Activated T-helper 1 cell treated with anti-CD3 and anti-CD28 coated beads, Interleukin-12 subunit alpha, Interleukin-12 subunit beta, Interleukin-2, Interleukin-4 antibody, amounts not matched to agents 30 ng/mL and 10 ng/mL and 1 ng/mL, durations not matched to agents 14 hours and 24 hours and 36 hours (primary cell): ENCODE measurements at regions not wholly inside any gene's neighbourhood (a gene's known extent, or its start where the extent isn't known, plus 50 kb on each side); places are given as distances from the start of the nearest gene placed in this dataset.

ENCODE experiments used
- DNase-seq: peaks from one replicate; pipeline ENCODE4 v3.0.0; 2021; ENCODE audit warnings: low spot score
- H3K27ac Mint-ChIP-seq: one replicate; pipeline ENCODE4 v1.8.0; 2021; ENCODE audit warnings: mild to moderate bottlenecking, mixed read lengths
- H3K27me3 Mint-ChIP-seq: one replicate; pipeline ENCODE4 v1.8.0; 2022; ENCODE audit warnings: mild to moderate bottlenecking, moderate library complexity, mixed read lengths; ENCODE audit not compliant: insufficient read depth
- H3K36me3 Mint-ChIP-seq: one replicate; pipeline ENCODE4 v1.8.0; 2021; ENCODE audit warnings: low read depth, mixed read lengths
- H3K4me1 Mint-ChIP-seq: one replicate; pipeline ENCODE4 v1.8.0; 2021; ENCODE audit warnings: low read depth, mixed read lengths
- H3K4me3 Mint-ChIP-seq: one replicate; pipeline ENCODE4 v1.8.0; 2021; ENCODE audit warnings: mild to moderate bottlenecking, moderate library complexity, mixed read lengths
- H3K9me3 Mint-ChIP-seq: one replicate; pipeline ENCODE4 v1.8.0; 2021; ENCODE audit warnings: mixed read lengths
- intact Hi-C: fragments of 100-400 bp; cut with micrococcal nuclease; formaldehyde crosslinking; loops from one replicate; pipeline ENCODE4 v1.15.1; 2024

DNA sequence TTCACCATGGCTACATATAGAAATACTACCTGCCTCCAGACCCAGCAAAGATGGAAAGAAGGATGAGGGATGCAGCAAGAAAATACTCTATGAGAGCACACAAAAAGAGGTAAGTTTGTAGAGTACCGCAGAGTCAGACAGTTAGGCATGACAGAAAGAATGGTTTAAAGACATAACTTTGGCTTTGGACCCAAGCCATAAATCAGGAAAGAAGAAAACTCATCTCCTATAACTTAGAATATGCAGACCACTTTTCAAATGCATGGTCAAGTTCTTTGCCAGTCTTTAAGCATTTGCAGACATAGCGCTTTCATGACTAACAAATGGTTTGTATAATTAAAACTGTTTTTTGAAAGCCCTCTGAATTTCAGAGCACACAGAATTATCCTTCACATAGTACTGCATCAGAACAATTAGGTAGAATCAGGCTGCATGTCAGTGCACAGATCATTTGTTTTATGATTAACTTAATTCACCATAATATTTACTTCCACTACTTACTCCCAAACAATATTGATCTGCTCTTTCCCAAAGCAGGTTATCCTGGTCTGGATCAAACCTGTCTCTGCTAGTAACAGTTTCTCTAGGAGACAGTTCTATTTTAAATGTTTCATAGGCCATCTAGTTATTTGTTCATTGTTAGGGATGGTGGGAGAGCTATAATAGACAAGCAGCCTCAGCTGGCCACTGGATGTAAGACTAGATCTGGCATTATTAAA lies 280.7 kb upstream of the NR5A2 start:
- Mint-ChIP-seq H3K27ac (no peak overlapping the region), H3K4me3 (no peak overlapping the region), H3K36me3 (no peaks in the 10 kb centered on the region), H3K4me1 (no peaks in the 10 kb centered on the region), H3K27me3 (peaks cover 2% of the 10 kb centered on the region), H3K9me3 (no peaks in the 10 kb centered on the region)
- intact Hi-C loops = no loop called here
- no peak for DNase-seq

DNA sequence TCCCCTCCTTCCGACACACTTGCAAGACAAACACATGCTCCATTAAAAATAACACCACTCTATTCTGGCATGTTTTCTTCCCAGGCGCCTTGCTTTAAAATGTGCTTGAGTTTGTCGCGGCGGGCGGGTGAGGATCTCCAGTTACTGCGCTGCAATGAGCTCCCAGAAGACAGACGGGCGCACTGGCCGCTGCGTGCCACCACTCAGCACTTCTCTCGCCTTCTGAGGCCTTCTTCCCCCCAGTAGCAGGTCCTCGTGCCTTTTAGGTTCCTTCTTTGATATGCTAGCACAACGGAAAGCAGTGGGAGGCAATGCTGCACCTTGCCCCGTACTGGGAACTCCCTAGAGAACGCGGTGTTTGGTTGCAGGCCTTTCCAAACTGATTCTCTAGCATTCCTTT lies 279.5 kb upstream of the NR5A2 start:
- H3K4me1 Mint-ChIP-seq = no peaks in the 10 kb centered on the region
- no peaks in the 10 kb centered on the region for H3K9me3 Mint-ChIP-seq
- H3K4me3 Mint-ChIP-seq = no peak overlapping the region
- intact Hi-C loops = no loop called here
- DNase-seq = no peak
- H3K36me3 Mint-ChIP-seq = no peaks in the 10 kb centered on the region
- H3K27ac Mint-ChIP-seq = no peak overlapping the region
- peaks cover 6% of the 10 kb centered on the region for H3K27me3 Mint-ChIP-seq

DNA sequence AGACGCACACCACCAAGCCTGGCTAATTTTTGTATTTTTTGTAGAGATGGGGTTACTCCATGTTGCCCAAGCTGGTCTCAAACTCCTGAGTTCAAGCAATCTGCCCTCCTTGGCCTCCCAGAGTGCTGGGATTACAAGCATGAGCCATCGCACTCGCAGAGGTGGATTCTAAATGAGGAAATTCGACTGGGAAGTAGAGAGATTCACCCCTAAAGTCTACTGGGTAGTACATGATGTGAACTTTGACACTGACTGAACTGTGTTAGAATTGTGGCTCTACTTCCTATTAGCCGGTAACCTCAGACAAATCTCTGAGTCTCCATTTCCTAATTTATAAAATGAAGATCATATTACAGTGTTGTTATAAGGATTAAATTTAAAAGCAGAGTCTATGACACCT lies 276.0 kb upstream of the NR5A2 start:
- intact Hi-C loops = no loop called here
- DNase-seq = no peak
- no peaks in the 10 kb centered on the region for H3K36me3 Mint-ChIP-seq
- no peaks in the 10 kb centered on the region for H3K9me3 Mint-ChIP-seq
- H3K4me1 Mint-ChIP-seq = no peaks in the 10 kb centered on the region
- no peak overlapping the region for H3K4me3 Mint-ChIP-seq
- H3K27me3 Mint-ChIP-seq = peaks cover 10% of the 10 kb centered on the region
- H3K27ac Mint-ChIP-seq = no peak overlapping the region

DNA sequence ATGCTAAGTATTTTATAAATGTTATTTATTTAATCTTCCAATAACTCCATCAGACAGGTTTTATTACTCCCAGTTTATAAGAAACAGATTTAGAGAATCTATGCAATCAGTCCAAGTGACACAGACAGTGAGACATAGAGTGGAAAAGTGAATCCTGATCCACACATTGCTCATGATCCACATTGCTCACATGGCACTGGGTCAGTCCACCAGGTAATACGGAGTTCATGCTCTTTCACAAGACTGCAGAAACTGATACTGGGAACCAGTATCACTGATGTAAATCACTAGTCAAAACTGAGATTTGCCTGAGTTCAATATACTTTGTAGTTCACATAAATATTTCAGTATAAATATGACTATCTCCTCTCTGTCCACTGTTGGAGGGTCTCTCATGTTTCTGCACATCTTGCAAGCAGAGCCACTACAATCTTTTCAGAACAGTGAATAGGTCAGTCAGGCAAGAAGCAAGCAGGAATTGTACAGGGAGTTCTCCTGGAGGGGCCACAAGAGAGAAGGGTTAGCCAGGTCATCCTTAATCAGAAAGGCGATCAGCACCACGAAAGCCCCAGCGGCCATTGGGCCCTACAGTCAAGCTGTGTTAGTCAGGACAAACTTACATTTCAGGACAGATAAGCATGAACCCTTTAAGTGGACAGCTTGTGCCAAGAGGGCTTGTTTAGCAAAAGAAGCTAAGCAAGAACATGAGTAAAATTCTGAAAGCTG lies 275.4 kb upstream of the NR5A2 start:
- Mint-ChIP-seq H3K4me1 (no peaks in the 10 kb centered on the region), H3K27ac (no peak overlapping the region), H3K9me3 (no peaks in the 10 kb centered on the region), H3K4me3 (no peak overlapping the region), H3K36me3 (no peaks in the 10 kb centered on the region), H3K27me3 (peaks cover 11% of the 10 kb centered on the region)
- no peak for DNase-seq
- intact Hi-C loops = no loop called here

DNA sequence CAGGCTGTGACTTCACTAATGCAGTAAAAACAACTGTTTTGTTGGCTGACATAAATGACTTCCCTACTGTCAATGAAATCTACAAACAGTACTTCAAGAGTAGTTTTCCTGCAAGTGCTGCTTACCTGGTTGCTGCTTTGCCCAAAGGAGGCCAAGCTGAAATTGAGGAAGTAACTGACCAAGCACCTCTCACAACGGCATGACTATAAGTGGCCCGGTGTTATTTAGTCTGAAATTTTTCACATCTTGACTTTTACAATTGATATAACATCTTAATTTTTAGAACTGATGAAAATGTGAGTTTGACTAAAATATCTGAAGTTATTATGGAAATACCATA lies 274.9 kb upstream of the NR5A2 start:
- no peak overlapping the region for H3K27ac Mint-ChIP-seq
- intact Hi-C loops = no loop called here
- peaks cover 11% of the 10 kb centered on the region for H3K27me3 Mint-ChIP-seq
- H3K9me3 Mint-ChIP-seq = no peaks in the 10 kb centered on the region
- no peak overlapping the region for H3K4me3 Mint-ChIP-seq
- no peak for DNase-seq
- no peaks in the 10 kb centered on the region for H3K4me1 Mint-ChIP-seq
- no peaks in the 10 kb centered on the region for H3K36me3 Mint-ChIP-seq

DNA sequence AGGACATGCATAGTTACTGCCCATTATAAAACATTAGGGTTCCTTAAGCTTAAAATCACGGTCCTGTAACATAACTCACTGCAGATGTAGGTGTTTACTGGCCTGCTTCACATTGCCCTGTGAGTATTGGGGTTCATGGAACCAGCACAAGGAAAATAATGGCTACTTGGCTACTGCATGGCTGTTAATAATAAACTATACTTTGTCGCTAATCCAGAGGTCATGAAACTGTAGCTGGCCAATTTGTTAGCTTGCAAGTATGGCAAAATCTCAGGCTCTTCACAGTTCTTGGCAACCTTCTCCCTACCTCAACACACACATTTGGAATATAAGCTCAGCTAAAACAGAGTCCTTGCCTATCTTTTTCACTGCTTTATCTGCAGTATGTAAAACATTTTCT lies 274.0 kb upstream of the NR5A2 start:
- no peak for DNase-seq
- H3K36me3 Mint-ChIP-seq = no peaks in the 10 kb centered on the region
- no peak overlapping the region for H3K4me3 Mint-ChIP-seq
- intact Hi-C loops = no loop called here
- H3K27me3 Mint-ChIP-seq = peaks cover 11% of the 10 kb centered on the region
- no peaks in the 10 kb centered on the region for H3K9me3 Mint-ChIP-seq
- no peak overlapping the region for H3K27ac Mint-ChIP-seq
- no peaks in the 10 kb centered on the region for H3K4me1 Mint-ChIP-seq

DNA sequence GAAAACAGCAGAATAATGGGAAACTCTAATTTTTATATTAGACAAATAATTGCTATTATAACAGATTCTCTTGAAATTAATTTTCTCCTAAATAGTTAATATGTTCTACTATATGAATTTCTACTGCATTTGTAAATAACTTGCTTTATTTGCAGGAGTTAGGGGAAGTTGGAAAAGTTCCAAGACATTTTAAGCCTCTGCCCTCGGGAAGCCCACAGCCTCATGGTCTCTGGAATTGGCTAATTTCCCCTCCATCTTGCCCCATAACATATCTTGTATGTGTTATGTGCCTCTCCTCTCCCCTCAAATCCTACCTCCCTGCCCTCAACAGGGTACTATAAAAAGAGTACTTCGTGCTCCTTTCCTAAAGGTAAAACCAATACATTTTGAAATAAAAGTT lies 271.4 kb upstream of the NR5A2 start:
- H3K27ac Mint-ChIP-seq = no peak overlapping the region
- H3K9me3 Mint-ChIP-seq = no peaks in the 10 kb centered on the region
- H3K27me3 Mint-ChIP-seq = peaks cover 11% of the 10 kb centered on the region
- intact Hi-C loops = no loop called here
- no peak overlapping the region for H3K4me3 Mint-ChIP-seq
- no peaks in the 10 kb centered on the region for H3K4me1 Mint-ChIP-seq
- H3K36me3 Mint-ChIP-seq = no peaks in the 10 kb centered on the region
- no peak for DNase-seq

DNA sequence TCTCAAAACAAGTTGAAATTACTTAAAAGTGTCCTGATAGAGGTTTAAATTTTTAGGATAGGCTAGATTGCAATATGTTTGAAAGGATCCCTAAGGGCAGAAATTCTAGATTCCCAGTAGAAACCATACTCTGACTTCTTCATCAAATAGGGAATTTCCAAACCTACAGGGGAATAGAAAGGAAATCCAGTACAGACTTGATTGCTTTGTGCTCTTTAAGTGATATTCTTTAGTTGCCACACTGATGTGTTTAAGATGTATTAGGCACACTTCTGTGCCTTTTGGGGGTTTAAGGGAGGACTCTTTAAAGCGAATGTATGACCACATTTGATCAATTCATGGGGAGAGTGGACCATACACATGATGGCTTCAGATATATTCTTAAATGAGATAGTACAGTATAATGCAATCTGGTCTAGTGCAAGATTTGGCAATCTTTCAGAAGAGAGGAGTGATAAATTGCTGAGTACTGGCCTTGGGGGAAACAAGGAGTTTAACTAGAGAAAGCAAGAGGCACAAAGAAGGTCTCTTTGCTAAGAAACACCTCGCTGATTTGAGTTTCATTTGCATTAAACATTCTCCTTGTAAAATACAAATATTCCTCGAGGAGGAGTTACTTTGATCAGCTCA lies 268.8 kb upstream of the NR5A2 start:
- Mint-ChIP-seq H3K4me1 (no peaks in the 10 kb centered on the region), H3K27me3 (peaks cover 4% of the 10 kb centered on the region), H3K27ac (no peak overlapping the region), H3K4me3 (no peak overlapping the region), H3K36me3 (no peaks in the 10 kb centered on the region), H3K9me3 (no peaks in the 10 kb centered on the region)
- intact Hi-C loops = no loop called here
- no peak for DNase-seq

DNA sequence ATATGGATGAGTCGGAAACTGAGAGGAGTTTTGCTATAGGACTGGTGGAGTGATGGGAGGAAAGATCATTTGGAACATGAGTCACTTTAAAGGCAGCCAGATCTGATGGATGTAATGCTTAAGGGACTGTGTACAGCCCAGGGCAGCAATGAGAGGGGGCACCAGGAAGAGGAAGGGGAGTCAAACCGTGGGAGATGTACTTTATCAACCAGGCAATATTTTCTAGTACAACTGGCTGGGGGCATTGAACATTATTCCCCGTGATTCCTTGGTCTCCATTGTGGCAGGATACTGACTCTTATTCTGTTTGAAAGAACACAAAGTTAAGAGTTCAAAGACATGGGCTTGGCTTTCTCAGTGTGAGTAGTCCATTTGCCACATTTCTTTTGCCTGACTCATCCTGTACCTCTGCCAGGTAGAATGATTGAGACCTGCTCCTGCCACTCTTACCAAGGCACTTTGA lies 268.2 kb upstream of the NR5A2 start:
- Mint-ChIP-seq H3K27ac (no peak overlapping the region), H3K36me3 (no peaks in the 10 kb centered on the region), H3K9me3 (no peaks in the 10 kb centered on the region), H3K4me3 (no peak overlapping the region), H3K27me3 (peaks cover 2% of the 10 kb centered on the region), H3K4me1 (no peaks in the 10 kb centered on the region)
- intact Hi-C loops = no loop called here
- DNase-seq = no peak

DNA sequence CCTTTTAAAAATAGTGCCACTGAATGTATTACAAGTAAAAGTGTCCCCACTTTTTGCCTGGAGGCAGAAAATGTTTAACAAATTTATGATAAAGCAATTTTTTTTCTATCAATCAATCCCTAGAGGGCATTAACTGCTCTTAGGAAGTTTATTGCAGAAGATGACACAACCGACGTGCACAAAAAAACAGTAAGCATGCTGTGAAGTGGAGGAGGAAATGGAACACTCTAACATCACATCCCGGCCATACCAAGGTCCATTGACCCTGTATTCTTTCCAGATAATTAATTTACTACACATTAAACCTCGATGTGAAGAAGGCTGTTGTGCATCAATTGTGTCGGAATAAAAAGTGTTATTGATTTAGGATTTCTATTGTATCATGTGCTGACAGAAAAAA lies 264.9 kb upstream of the NR5A2 start:
- Mint-ChIP-seq H3K4me3 (no peak overlapping the region), H3K27me3 (peaks cover 2% of the 10 kb centered on the region), H3K27ac (no peak overlapping the region), H3K4me1 (no peaks in the 10 kb centered on the region), H3K9me3 (peaks cover 7% of the 10 kb centered on the region), H3K36me3 (no peaks in the 10 kb centered on the region)
- intact Hi-C loops = no loop called here
- DNase-seq = no peak

DNA sequence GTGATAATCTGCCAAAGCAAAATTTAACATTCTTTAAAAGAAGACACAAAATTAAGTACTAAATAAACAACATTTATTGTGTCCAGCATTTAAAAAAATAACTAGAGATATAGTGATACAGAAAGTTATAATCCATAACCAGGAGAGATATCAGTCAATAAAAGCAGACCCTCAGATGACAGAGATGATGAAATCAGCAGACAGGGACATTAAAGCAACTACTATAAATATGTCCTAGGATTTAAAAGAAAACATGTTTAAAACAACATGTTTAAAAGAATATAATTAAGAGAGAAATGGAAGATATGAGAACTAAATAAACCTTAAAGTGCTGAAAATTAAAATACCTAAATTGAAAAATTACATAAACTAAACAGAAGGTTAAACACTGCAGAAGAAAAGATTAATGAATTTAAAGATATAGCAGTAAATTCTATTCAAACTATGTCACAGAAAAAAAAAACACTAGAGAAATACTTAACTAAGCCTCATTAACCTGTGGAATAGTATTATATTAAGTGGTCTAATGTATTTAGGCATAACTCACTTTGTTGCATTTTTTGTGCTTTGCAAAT lies 261.2 kb upstream of the NR5A2 start:
- peaks cover 2% of the 10 kb centered on the region for H3K27me3 Mint-ChIP-seq
- no peak overlapping the region for H3K27ac Mint-ChIP-seq
- no peak for DNase-seq
- no peak overlapping the region for H3K4me3 Mint-ChIP-seq
- intact Hi-C loops = no loop called here
- H3K9me3 Mint-ChIP-seq = peaks cover 7% of the 10 kb centered on the region
- no peaks in the 10 kb centered on the region for H3K4me1 Mint-ChIP-seq
- H3K36me3 Mint-ChIP-seq = no peaks in the 10 kb centered on the region

DNA sequence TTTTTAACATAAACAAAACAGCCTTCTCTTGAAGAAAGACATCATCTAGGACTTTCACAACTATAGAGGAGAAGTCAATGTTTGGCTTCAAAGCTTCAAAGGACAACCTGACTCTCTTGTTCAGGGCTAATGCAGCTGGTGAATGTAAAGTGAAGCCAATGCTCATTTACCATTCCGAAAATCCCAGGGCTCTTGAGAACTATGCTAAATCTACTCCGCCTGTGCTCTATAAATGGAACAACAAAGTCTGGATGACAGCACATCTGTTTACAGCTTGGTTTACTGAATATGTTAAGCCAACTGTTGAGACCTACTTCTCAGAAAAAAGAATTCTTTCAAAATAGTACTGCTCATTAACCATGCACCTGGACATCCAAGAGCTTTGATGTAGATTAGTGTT lies 259.8 kb upstream of the NR5A2 start:
- no peak for DNase-seq
- H3K4me3 Mint-ChIP-seq = no peak overlapping the region
- H3K27ac Mint-ChIP-seq = no peak overlapping the region
- H3K36me3 Mint-ChIP-seq = no peaks in the 10 kb centered on the region
- intact Hi-C loops = no loop called here
- H3K9me3 Mint-ChIP-seq = peaks cover 7% of the 10 kb centered on the region
- H3K4me1 Mint-ChIP-seq = no peaks in the 10 kb centered on the region
- H3K27me3 Mint-ChIP-seq = peaks cover 2% of the 10 kb centered on the region

DNA sequence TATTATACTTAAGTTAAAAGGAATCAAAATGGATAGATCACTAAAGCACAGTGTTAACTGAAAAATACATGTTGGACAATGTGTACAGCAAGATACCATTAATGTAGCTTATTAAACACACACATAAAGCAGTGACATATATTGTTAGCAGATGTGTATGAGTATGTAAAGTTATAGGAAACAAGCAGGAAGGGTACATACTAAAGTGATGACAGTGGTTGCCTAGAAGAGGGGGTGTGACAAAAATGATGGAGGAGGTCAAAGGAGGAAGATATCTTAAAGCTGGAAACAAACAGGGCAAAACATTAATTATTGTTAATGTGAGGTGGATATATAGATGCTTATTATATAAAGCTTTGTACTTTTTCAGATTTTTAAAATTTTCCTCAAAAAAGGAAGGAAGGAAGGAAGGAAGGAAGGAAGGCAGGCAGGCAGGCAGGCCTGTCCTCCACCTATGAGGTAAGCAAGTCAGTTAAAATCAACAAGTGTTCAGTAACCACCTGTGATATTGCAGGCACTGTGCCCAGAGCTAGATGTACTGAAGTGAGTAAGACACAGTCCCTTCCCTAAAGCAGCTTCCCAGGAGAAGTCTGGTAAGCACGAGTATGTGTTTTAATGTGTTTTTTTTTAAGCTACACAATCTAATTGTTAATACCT lies 252.9 kb upstream of the NR5A2 start:
- no peak for DNase-seq
- intact Hi-C loops = no loop called here
- Mint-ChIP-seq H3K4me3 (no peak overlapping the region), H3K4me1 (no peaks in the 10 kb centered on the region), H3K9me3 (no peaks in the 10 kb centered on the region), H3K36me3 (no peaks in the 10 kb centered on the region), H3K27me3 (peaks cover 9% of the 10 kb centered on the region), H3K27ac (no peak overlapping the region)
